Body of pancreas (tissue), 4 donors: ENCODE measurements at regions not wholly inside any gene's neighbourhood (a gene's known extent, or its start where the extent isn't known, plus 50 kb on each side); places are given as distances from the start of the nearest gene placed in this dataset.

Experiments
- ATAC-seq: fragments of 150-250 bp; one replicate; pipeline ENCODE4 v1.9.1; 2016
- DNase-seq, 4 donors: peaks; one replicate each; pipeline ENCODE4 v3.0.0-alpha.2; 2019
- H3K27ac ChIP-seq, 4 donors: fragments of 200-600 bp; sonication (generic); 1 replicate in 3 of 4; 2 replicates in 1 of 4; pipeline versions ENCODE4 v1.5.1 to v1.6.1; 2016 to 2019; ENCODE audit warnings: mild to moderate bottlenecking in 1 of 4, mixed read lengths in 1 of 4, moderate library complexity in 1 of 4
- H3K27me3 ChIP-seq, 2 donors: fragments of 200-600 bp; sonication (generic); one replicate each; pipeline ENCODE4 v1.6.0; 2016; ENCODE audit warnings: mild to moderate bottlenecking in 1 of 2
- H3K36me3 ChIP-seq, 2 donors: fragments of 200-600 bp; sonication (generic); replicated peaks in 1 of 2; 2 replicates each; pipeline ENCODE4 v1.5.1; 2016; ENCODE audit warnings: low read depth in 2 of 2; ENCODE audit not compliant: insufficient read depth in 1 of 2
- H3K4me1 ChIP-seq: fragments of 200-600 bp; sonication (generic); one replicate; pipeline ENCODE4 v1.6.0; 2016
- H3K4me3 ChIP-seq, 2 donors: fragments of 200-600 bp; sonication (generic); 1 replicate in 1 of 2; 2 replicates in 1 of 2; pipeline ENCODE4 v1.5.1; 2016 to 2019
- H3K9me3 ChIP-seq, 3 donors: fragments of 200-600 bp; sonication (generic); 1 replicate in 2 of 3; 2 replicates in 1 of 3; pipeline ENCODE4 v1.5.1; 2016
- POLR2A ChIP-seq, 3 donors: fragments of 450-650 bp; IDR thresholded peaks; one replicate each; pipeline ENCODE4 v1.6.1; 2016; ENCODE audit warnings: antibody characterized with exemption in 3 of 3, mild to moderate bottlenecking in 2 of 3
- WGBS, 2 donors: methylation state at CpG; one replicate each; pipeline ENCODE4 v1.1.5; 2017; 5-methylcytosine and 5-hydroxymethylcytosine counted together
- intact Hi-C: fragments of 100-400 bp; cut with DNase I; formaldehyde crosslinking; loops from one replicate; pipeline ENCODE4 v1.15.1; 2023
- TF ChIP-seq, protein P1 (sequence below), 7 experiments: fragments of 450-650 bp in 4 of 7; fragments of 200-600 bp in 3 of 7; sonication (generic) in 3 of 7; IDR thresholded peaks; one replicate each; pipeline ENCODE4 v1.5.1; 2016 to 2019; ENCODE audit warnings: antibody characterized with exemption in 7 of 7

DNA sequence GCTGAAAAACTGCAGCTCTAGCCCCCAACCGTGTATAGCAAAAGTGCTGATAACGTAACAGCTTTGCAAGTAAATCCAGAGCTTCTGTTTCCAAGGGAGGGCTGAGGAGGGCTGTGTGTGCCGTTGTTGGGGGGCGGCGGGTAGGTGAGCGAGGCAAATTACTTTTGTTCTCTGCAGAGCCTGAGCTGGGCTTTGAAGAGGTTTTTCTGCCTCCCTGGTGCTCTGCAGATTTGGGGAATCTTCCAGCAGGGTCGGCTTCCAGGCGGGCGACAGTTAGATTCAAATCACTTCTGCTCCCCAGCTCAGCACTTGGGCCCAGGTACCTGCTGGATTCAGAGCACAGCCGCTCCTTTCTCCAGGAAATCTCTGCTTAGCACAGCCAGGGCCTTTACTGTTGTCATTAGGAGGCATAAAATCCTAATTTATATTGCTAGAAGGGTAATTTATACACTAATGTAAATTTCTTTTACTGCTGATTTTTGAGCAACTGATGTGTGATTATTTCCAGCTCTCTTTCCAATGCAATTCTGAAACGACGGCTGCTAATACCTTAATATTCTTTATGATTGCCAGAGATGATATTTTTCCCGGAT lies 442.4 kb downstream of the TYW1 start:
- no peak overlapping the region for H3K4me3 ChIP-seq
- H3K36me3 ChIP-seq, result no peaks in the 10 kb centered on the region
- peaks cover 7% of the 10 kb centered on the region for H3K4me1 ChIP-seq
- WGBS, 2 donors, result 41 to 60% methylated on average over 7 to 13 of the region's 13 CpGs
- no peak overlapping the region for H3K27ac ChIP-seq
- DNase-seq (no peak), ATAC-seq (no peak)
- TF ChIP-seq POLR2A (IDR thresholded peaks at IDR 0.05), result no peak
- TF ChIP-seq, protein P1, sequence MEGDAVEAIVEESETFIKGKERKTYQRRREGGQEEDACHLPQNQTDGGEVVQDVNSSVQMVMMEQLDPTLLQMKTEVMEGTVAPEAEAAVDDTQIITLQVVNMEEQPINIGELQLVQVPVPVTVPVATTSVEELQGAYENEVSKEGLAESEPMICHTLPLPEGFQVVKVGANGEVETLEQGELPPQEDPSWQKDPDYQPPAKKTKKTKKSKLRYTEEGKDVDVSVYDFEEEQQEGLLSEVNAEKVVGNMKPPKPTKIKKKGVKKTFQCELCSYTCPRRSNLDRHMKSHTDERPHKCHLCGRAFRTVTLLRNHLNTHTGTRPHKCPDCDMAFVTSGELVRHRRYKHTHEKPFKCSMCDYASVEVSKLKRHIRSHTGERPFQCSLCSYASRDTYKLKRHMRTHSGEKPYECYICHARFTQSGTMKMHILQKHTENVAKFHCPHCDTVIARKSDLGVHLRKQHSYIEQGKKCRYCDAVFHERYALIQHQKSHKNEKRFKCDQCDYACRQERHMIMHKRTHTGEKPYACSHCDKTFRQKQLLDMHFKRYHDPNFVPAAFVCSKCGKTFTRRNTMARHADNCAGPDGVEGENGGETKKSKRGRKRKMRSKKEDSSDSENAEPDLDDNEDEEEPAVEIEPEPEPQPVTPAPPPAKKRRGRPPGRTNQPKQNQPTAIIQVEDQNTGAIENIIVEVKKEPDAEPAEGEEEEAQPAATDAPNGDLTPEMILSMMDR (IDR thresholded peaks at IDR 0.05), result no peak
- H3K27me3 ChIP-seq, result no peaks in the 10 kb centered on the region
- H3K9me3 ChIP-seq, result no peaks in the 10 kb centered on the region
- intact Hi-C loops, result no loop called here

DNA sequence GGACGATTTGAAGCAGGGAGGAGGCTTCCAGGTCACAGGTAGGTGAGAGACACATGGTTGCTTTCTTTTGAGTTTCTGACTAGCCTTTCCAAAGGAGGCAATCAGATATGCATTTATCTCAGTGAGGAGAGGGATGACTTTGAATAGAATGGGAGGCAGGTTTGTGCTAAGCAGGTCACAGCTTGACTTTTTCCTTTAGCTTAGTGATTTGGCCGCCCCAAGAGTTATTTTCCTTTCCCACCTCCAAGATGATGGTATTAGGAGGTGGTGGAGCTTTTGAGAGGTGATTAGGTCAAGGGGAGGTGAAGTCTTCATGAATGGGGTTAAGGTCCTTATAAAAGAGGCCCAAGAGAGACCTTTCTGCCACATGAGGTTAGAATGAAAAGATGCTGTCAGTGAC lies 443.7 kb downstream of the TYW1 start:
- WGBS, 2 donors, result 60 to 83% methylated on average over 2 of the region's 2 CpGs
- TF ChIP-seq, protein P1 (IDR thresholded peaks at IDR 0.05), result no peak
- TF ChIP-seq POLR2A (IDR thresholded peaks at IDR 0.05), result no peak
- no peaks in the 10 kb centered on the region for H3K27me3 ChIP-seq

DNA sequence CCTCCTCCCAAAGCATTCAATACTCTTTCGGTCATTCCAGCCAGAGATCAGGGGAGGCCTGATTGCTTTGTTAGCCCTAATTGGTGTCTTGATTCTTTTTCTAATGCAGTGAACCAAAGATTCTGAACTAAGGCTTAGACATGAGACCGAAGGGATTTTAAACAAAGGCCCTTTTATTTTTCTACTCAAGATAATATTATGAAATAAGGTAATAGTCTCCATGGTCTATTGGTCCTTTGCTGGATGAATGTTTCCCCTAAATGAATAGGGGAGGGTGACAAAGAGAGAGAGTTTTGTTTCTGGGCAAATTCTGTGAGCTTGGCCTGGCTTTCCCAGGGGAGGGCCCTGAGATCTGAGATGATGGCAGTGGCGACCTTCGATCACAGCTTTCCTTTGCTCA lies 449.1 kb downstream of the TYW1 start:
- H3K36me3 ChIP-seq, result no peaks in the 10 kb centered on the region
- TF ChIP-seq, protein P1 (IDR thresholded peaks at IDR 0.05), result no peak
- TF ChIP-seq POLR2A (IDR thresholded peaks at IDR 0.05), result no peak
- 65 to 83% methylated on average over 4 of the region's 4 CpGs for WGBS, 2 donors
- no peak overlapping the region for H3K4me3 ChIP-seq
- no peaks in the 10 kb centered on the region for H3K4me1 ChIP-seq
- H3K27ac ChIP-seq, result no peak overlapping the region
- no peaks in the 10 kb centered on the region for H3K27me3 ChIP-seq
- intact Hi-C loops, result no loop called here
- DNase-seq (no peak), ATAC-seq (no peak)
- H3K9me3 ChIP-seq, result peaks cover 0 to 6% (median 0%) of the 10 kb centered on the region in 3 donors

More for the DNA sequence above, 443.7 kb downstream of the TYW1 start:
- no peaks in the 10 kb centered on the region for H3K36me3 ChIP-seq
- peaks cover 7% of the 10 kb centered on the region for H3K4me1 ChIP-seq
- H3K4me3 ChIP-seq, result no peak overlapping the region
- intact Hi-C loops, result no loop called here
- H3K27ac ChIP-seq, result no peak overlapping the region
- DNase-seq, result no peak
- peaks cover 0 to 6% (median 0%) of the 10 kb centered on the region in 3 donors for H3K9me3 ChIP-seq
- no peak for ATAC-seq

DNA sequence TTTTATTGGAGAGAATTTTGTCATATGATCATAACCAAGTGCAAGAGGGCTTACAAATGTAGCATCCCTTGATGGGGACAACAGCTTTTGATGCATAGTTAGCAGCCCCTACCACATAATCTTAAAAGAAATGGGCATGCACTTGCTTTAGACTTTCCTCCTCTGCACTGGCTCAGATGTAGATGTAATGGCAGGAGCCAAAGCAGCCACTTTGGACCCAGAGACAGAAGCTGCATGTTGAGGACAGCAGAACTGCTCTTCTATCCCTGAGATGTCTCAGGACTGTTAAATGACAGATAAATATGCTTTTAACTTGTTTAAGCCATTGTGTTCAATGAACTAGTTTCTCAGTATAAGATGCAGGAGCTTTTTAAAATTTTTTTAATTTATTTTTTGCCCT lies 450.7 kb downstream of the TYW1 start:
- H3K36me3 ChIP-seq, result no peaks in the 10 kb centered on the region

More for the DNA sequence above, 450.7 kb downstream of the TYW1 start:
- DNase-seq (no peak), ATAC-seq (no peak)
- Histone ChIP-seq H3K4me3 (no peak overlapping the region), H3K9me3 (peaks cover 0 to 6% (median 0%) of the 10 kb centered on the region in 3 donors), H3K27me3 (no peaks in the 10 kb centered on the region), H3K27ac (no peak overlapping the region), H3K4me1 (no peaks in the 10 kb centered on the region)
- TF ChIP-seq, protein P1 (IDR thresholded peaks at IDR 0.05), result no peak
- no peak for TF ChIP-seq POLR2A (IDR thresholded peaks at IDR 0.05)
- intact Hi-C loops, result no loop called here
